ENCODE measurements at regions not wholly inside any gene's neighbourhood (a gene's known extent, or its start where the extent isn't known, plus 50 kb on each side); places are given as distances from the start of the nearest gene placed in this dataset.

DNA sequence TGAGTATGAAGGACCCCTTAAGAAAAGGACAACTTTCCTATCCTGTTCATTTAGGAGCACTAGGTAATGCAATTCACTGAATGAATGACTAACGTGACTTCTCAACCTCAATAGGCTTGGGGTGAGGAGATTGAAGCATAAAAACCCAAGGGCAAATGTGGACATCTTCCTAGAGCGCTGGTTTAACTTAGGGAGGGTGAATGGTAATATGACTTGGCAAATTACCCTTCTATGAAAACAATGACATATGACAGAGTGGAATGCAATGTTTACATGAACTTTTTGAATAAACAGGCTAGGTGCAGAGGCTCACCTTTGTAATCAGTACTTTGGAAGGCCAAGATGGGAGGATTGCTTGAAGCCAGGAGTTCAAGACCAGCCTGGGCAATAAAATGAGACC, 83.9 kb upstream of the ANK3 start:
- intact Hi-C loops (cut with micrococcal nuclease) (no loop called here), in situ Hi-C loops (cut with MboI) (no loop called here)
- Histone ChIP-seq H3K36me3 (ENCODE audit: control insufficient read depth, insufficient read depth, low read length) (no peaks in the 10 kb centered on the region), H3K9me3 (replicated peaks; ENCODE audit: control insufficient read depth, insufficient read depth, low read depth, low read length) (no peaks in the 10 kb centered on the region), H3K4me1 (replicated peaks in 1 of 2; ENCODE audit: control insufficient read depth in 2 of 2, insufficient read depth in 2 of 2, low read length in 2 of 2) (no peaks in the 10 kb centered on the region), H3K4me3 (no peak overlapping the region), H3K27me3 (ENCODE audit: control insufficient read depth in 2 of 2, insufficient read depth in 2 of 2, low read length in 2 of 2) (no peaks in the 10 kb centered on the region), H3K9me1 (ENCODE audit: control insufficient read depth, insufficient read depth, low read length) (no peaks in the 10 kb centered on the region), H3K27ac (ENCODE audit: extremely low read depth, low read depth, low read length) (no peak overlapping the region), H3K79me2 (ENCODE audit: control insufficient read depth, insufficient read depth, low read length) (no peaks in the 10 kb centered on the region), H4K20me1 (replicated peaks; ENCODE audit: control insufficient read depth, insufficient read depth, low read length) (no peaks in the 10 kb centered on the region), H2AFZ (ENCODE audit: low read depth, low read length) (no peak overlapping the region), H3K4me2 (ENCODE audit: insufficient read depth, low read length) (no peak overlapping the region), H3K9ac (ENCODE audit: insufficient read depth in 1 of 2, low read depth in 2 of 2, low read length in 2 of 2) (no peak overlapping the region)
- DNase-seq (ENCODE audit: extremely low read depth in 1 of 4, low spot score in 3 of 4) (no peak), ATAC-seq (no peak), FAIRE-seq (no peak)
- POLR2A ChIA-PET, result no interaction called here
- TF ChIP-seq ZNF184 (CRISPR knock-in tag; IDR thresholded peaks at IDR 0.05) (no peak), KLF10 (CRISPR knock-in tag; IDR thresholded peaks at IDR 0.05) (no peak), PHB2 (IDR thresholded peaks at IDR 0.05; ENCODE audit: low read depth) (no peak), BACH1 (tag; IDR thresholded peaks at IDR 0.05) (no peak), NFYB (IDR thresholded peaks at IDR 0.05; ENCODE audit: extremely low read depth, insufficient read length) (no peak)
- TF ChIP-seq, protein P1, sequence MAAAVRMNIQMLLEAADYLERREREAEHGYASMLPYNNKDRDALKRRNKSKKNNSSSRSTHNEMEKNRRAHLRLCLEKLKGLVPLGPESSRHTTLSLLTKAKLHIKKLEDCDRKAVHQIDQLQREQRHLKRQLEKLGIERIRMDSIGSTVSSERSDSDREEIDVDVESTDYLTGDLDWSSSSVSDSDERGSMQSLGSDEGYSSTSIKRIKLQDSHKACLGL (CRISPR knock-in tag; IDR thresholded peaks at IDR 0.05; ENCODE audit: borderline replicate concordance, poor library complexity, severe bottlenecking), result no peak
- CTCF ChIA-PET (ENCODE audit: low intra/inter-chr PET ratio), result no interaction called here
- WGBS (ENCODE audit: insufficient coverage, low coverage, missing lambda C conversion rate), result 0% methylated on average over 2 of the region's 2 CpGs
- no TSS peak for BruUV-seq (replicated peaks)

DNA sequence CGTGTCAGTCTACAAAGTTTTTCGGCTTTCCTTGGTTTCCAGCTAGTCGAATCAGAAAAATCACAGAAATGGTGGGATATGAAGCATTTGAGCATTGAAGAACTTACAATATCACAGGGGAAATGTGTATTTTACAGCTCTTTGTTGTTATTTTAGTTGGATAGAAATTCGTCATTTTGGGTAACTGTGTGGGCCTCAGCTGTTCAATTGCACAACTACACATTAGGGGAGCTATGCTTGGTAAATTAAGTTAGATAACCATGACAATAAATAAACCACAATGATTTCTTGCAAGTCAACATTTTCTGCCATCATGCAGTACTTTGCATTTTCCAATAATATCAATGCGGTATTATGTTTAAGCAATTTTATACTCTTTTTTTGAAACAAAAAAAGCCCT, 80.4 kb upstream of the ANK3 start:
- ATAC-seq (no peak), FAIRE-seq (no peak), DNase-seq (ENCODE audit: extremely low read depth in 1 of 4, low spot score in 3 of 4) (no peak)
- Histone ChIP-seq H3K27ac (ENCODE audit: extremely low read depth, low read depth, low read length) (no peak overlapping the region), H3K27me3 (ENCODE audit: control insufficient read depth in 2 of 2, insufficient read depth in 2 of 2, low read length in 2 of 2) (no peaks in the 10 kb centered on the region), H3K36me3 (ENCODE audit: control insufficient read depth, insufficient read depth, low read length) (no peaks in the 10 kb centered on the region), H3K4me2 (ENCODE audit: insufficient read depth, low read length) (no peak overlapping the region), H3K4me3 (no peak overlapping the region), H3K9ac (ENCODE audit: insufficient read depth in 1 of 2, low read depth in 2 of 2, low read length in 2 of 2) (no peak overlapping the region), H3K9me1 (ENCODE audit: control insufficient read depth, insufficient read depth, low read length) (no peaks in the 10 kb centered on the region), H3K4me1 (replicated peaks in 1 of 2; ENCODE audit: control insufficient read depth in 2 of 2, insufficient read depth in 2 of 2, low read length in 2 of 2) (no peaks in the 10 kb centered on the region), H3K79me2 (ENCODE audit: control insufficient read depth, insufficient read depth, low read length) (no peaks in the 10 kb centered on the region), H2AFZ (ENCODE audit: low read depth, low read length) (no peak overlapping the region), H3K9me3 (replicated peaks; ENCODE audit: control insufficient read depth, insufficient read depth, low read depth, low read length) (no peaks in the 10 kb centered on the region), H4K20me1 (replicated peaks; ENCODE audit: control insufficient read depth, insufficient read depth, low read length) (no peaks in the 10 kb centered on the region)
- intact Hi-C loops (cut with micrococcal nuclease), result no loop called here
- CTCF ChIA-PET (ENCODE audit: low intra/inter-chr PET ratio), result no interaction called here
- POLR2A ChIA-PET, result no interaction called here
- TF ChIP-seq ZNF77 (CRISPR knock-in tag; IDR thresholded peaks at IDR 0.05), result no peak
- TF ChIP-seq ZNF24 (IDR thresholded peaks at IDR 0.05), result no peak
- TF ChIP-seq, protein P2, sequence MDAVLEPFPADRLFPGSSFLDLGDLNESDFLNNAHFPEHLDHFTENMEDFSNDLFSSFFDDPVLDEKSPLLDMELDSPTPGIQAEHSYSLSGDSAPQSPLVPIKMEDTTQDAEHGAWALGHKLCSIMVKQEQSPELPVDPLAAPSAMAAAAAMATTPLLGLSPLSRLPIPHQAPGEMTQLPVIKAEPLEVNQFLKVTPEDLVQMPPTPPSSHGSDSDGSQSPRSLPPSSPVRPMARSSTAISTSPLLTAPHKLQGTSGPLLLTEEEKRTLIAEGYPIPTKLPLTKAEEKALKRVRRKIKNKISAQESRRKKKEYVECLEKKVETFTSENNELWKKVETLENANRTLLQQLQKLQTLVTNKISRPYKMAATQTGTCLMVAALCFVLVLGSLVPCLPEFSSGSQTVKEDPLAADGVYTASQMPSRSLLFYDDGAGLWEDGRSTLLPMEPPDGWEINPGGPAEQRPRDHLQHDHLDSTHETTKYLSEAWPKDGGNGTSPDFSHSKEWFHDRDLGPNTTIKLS (IDR thresholded peaks at IDR 0.05; ENCODE audit: borderline replicate concordance, low read depth), result no peak
- TF ChIP-seq, protein P3, sequence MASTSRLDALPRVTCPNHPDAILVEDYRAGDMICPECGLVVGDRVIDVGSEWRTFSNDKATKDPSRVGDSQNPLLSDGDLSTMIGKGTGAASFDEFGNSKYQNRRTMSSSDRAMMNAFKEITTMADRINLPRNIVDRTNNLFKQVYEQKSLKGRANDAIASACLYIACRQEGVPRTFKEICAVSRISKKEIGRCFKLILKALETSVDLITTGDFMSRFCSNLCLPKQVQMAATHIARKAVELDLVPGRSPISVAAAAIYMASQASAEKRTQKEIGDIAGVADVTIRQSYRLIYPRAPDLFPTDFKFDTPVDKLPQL (IDR thresholded peaks at IDR 0.05; ENCODE audit: extremely low read depth, insufficient read length), result no peak
- TF ChIP-seq CBX8 (IDR thresholded peaks at IDR 0.05; ENCODE audit: borderline replicate concordance, extremely low read depth, low read depth, low read length, poor library complexity, severe bottlenecking), result no peak
- TF ChIP-seq SETDB1 (IDR thresholded peaks at IDR 0.05; ENCODE audit: low read length), result no peak
- TF ChIP-seq, protein P4, sequence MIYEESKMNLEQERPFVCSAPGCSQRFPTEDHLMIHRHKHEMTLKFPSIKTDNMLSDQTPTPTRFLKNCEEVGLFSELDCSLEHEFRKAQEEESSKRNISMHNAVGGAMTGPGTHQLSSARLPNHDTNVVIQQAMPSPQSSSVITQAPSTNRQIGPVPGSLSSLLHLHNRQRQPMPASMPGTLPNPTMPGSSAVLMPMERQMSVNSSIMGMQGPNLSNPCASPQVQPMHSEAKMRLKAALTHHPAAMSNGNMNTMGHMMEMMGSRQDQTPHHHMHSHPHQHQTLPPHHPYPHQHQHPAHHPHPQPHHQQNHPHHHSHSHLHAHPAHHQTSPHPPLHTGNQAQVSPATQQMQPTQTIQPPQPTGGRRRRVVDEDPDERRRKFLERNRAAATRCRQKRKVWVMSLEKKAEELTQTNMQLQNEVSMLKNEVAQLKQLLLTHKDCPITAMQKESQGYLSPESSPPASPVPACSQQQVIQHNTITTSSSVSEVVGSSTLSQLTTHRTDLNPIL (CRISPR knock-in tag; IDR thresholded peaks at IDR 0.05), result no peak
- TF ChIP-seq ZNF436 (CRISPR knock-in tag; IDR thresholded peaks at IDR 0.05), result no peak
- in situ Hi-C loops (cut with MboI), result no loop called here
- no TSS peak for BruUV-seq (replicated peaks)
- WGBS (ENCODE audit: insufficient coverage, low coverage, missing lambda C conversion rate), result 7% methylated on average over 5 of the region's 5 CpGs
